HFFc6 (cell line): ENCODE measurements at regions not wholly inside any gene's neighbourhood (a gene's known extent, or its start where the extent isn't known, plus 50 kb on each side); places are given as distances from the start of the nearest gene placed in this dataset.

Source experiments
- DNase-seq: peaks from one replicate; pipeline ENCODE4 v3.0.0-alpha.2; 2018
- H3K27ac Mint-ChIP-seq: 2 replicates; pipeline ENCODE4 v1.8.0; 2020; ENCODE audit warnings: mild to moderate bottlenecking, mixed read lengths
- H3K27me3 Mint-ChIP-seq: 2 replicates; pipeline ENCODE4 v1.8.0; 2021; ENCODE audit warnings: mild to moderate bottlenecking, moderate library complexity, mixed read lengths; ENCODE audit not compliant: insufficient read depth
- H3K36me3 Mint-ChIP-seq: 2 replicates; pipeline ENCODE4 v1.8.0; 2021; ENCODE audit warnings: low read depth, mixed read lengths
- H3K4me1 Mint-ChIP-seq: 2 replicates; pipeline ENCODE4 v1.8.0; 2020; ENCODE audit warnings: low read depth, mixed read lengths
- H3K4me3 Mint-ChIP-seq: 2 replicates; pipeline ENCODE4 v1.8.0; 2020; ENCODE audit warnings: mild to moderate bottlenecking, moderate library complexity, mixed read lengths
- H3K9me3 Mint-ChIP-seq: 2 replicates; pipeline ENCODE4 v1.8.0; 2020; ENCODE audit warnings: mild to moderate bottlenecking, mixed read lengths
- TF ChIP-seq, protein P1 (sequence below): fragments of 200-600 bp; sonication (generic); IDR thresholded peaks from 2 replicates; pipeline ENCODE4 v1.5.0; 2021; ENCODE audit warnings: antibody characterized with exemption, mild to moderate bottlenecking

DNA sequence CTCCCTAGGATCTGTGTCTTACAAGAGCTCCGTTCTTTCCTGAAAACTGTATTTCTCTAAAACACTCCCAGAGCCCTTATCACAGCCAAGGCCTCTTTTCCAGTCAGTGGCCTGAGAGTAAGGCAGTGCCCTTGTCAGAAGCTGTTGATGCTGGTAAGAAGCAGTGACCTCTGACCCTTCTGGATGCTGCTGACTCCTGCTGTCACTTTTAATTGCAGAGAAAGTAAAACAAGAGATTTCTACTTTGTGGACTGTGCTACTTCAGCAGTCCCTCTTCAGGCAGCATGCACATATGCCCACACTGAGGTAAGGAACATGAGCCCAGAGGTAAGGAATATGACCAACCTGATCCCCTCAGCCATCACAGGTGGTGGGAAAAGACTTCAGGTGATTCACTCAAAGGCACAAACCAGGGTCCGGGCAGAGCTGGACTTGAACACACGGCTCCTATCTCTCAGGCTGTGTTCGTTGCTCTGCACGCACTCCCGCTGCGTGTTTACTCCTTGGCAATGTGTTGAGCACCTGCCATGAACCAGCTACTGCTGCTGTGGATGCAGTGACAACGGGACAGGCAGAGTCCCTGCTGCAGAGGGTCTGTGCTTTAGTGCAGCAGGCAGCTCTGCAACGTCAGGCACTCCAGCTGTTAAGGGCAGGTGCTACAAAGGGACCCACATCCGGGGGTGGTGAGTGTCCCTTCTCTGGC is 201.9 kb upstream of the CST7 start:
- H3K27me3 Mint-ChIP-seq = peaks cover 17% of the 10 kb centered on the region
- no peak for DNase-seq
- no peak overlapping the region for H3K4me3 Mint-ChIP-seq
- H3K27ac Mint-ChIP-seq = no peak overlapping the region
- no peaks in the 10 kb centered on the region for H3K9me3 Mint-ChIP-seq
- no peaks in the 10 kb centered on the region for H3K36me3 Mint-ChIP-seq
- H3K4me1 Mint-ChIP-seq = no peaks in the 10 kb centered on the region
- TF ChIP-seq, protein P1, sequence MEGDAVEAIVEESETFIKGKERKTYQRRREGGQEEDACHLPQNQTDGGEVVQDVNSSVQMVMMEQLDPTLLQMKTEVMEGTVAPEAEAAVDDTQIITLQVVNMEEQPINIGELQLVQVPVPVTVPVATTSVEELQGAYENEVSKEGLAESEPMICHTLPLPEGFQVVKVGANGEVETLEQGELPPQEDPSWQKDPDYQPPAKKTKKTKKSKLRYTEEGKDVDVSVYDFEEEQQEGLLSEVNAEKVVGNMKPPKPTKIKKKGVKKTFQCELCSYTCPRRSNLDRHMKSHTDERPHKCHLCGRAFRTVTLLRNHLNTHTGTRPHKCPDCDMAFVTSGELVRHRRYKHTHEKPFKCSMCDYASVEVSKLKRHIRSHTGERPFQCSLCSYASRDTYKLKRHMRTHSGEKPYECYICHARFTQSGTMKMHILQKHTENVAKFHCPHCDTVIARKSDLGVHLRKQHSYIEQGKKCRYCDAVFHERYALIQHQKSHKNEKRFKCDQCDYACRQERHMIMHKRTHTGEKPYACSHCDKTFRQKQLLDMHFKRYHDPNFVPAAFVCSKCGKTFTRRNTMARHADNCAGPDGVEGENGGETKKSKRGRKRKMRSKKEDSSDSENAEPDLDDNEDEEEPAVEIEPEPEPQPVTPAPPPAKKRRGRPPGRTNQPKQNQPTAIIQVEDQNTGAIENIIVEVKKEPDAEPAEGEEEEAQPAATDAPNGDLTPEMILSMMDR = no peak

DNA sequence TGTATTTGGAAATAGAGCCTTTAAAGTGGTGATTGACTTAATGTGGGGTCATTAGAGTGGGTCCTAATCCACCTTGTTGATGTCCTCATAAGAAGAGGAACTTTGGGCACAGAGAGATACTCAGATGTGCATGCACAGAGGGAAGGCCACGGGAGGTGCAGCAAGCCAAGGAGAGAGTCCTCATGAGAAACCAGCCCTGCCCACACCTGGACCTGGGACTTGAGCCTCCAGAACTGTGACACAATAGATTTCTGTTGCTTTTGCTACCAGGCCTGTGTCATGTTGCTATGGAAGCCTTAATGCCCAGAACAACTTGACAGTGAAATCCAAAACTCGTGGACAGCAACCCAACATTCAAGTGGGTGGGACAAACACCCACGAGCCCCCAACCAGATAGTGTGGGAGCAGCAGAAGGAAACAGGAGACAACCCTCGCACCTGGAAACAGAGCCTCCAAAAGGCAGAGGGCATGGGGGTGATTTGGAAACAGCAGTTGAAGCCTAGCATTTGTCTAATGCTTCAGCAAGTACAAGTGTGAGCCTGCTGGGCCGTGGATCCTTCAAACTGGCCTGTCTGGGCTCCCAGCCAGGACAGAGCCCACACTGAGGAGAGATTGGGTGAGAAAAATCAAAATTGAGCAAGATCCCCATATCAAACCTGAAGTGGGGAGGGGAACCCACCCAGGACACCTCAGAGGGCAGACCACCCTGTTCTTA is 201.0 kb upstream of the CST7 start:
- DNase-seq = no peak
- Mint-ChIP-seq H3K27me3 (peaks cover 17% of the 10 kb centered on the region), H3K36me3 (no peaks in the 10 kb centered on the region), H3K9me3 (no peaks in the 10 kb centered on the region), H3K4me3 (no peak overlapping the region), H3K4me1 (no peaks in the 10 kb centered on the region), H3K27ac (no peak overlapping the region)
- TF ChIP-seq, protein P1 = no peak

DNA sequence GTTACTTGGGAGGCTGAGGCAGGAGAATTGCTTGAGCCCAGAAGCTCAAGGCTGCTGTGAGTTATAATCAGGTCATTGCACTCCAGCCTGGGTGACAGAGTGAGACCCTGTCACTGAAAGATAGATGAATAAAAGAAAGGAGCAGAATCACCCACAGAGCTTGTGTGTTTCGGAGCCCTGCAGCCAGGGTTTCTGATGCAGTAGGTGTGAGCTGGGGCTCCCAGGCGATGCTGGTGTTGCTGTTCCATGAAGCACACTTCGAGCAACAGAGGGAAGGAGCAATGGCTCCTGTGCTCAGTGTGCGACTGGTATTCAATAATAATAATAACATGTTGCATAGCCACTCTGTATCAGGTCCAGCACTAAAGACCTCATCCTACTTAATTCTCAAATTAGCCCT is 197.5 kb upstream of the CST7 start:
- H3K4me1 Mint-ChIP-seq = no peaks in the 10 kb centered on the region
- no peak overlapping the region for H3K27ac Mint-ChIP-seq
- no peak overlapping the region for H3K4me3 Mint-ChIP-seq

DNA sequence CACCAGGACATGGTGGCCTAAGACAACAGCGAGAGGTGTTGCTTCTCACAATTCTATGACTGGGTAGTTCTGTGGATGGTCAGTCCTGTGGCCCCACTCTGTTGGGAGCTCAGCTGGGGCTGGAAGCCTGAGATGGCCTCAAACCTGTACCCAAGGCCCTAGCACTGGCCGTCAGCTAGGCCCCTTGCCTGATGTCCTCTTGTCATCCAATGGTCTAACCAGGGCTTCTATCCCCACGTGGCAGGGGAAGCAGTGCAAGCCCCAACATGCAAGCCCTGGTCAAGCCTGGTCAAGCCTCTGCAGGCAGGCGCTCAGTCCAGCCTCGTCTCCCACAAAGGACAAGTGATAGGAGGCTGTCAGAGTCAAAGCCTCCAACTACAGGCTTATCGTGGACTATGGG is 196.5 kb upstream of the CST7 start:
- no peak overlapping the region for H3K27ac Mint-ChIP-seq
- peaks cover 17% of the 10 kb centered on the region for H3K27me3 Mint-ChIP-seq
- no peak for DNase-seq
- H3K36me3 Mint-ChIP-seq = no peaks in the 10 kb centered on the region
- no peaks in the 10 kb centered on the region for H3K4me1 Mint-ChIP-seq
- H3K4me3 Mint-ChIP-seq = no peak overlapping the region
- TF ChIP-seq, protein P1 = no peak
- H3K9me3 Mint-ChIP-seq = no peaks in the 10 kb centered on the region

More for the DNA sequence above, 197.5 kb upstream of the CST7 start:
- TF ChIP-seq, protein P1 = no peak
- Mint-ChIP-seq H3K36me3 (no peaks in the 10 kb centered on the region), H3K9me3 (no peaks in the 10 kb centered on the region), H3K27me3 (peaks cover 10% of the 10 kb centered on the region)
- DNase-seq = no peak

DNA sequence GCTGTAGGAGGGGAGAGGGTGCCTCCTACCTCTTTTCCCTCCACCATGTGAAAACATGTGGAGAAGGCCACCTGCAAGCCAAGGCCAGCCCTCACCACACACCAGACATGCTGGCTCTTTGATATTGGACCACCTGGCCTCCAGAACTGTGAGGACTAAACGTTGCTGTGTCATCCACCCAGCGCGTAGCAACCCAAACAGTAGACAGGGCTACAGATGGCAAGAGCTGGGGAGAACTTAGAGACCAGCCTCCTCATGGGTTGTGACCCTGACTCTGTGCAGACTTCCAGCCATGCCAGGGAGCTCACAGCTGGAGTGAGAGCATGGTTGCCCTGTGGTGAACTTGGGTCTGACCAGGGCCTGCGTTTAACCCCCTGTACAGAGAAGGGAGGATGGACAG is 195.9 kb upstream of the CST7 start:
- no peak overlapping the region for H3K4me3 Mint-ChIP-seq
- H3K36me3 Mint-ChIP-seq = no peaks in the 10 kb centered on the region
- no peak overlapping the region for H3K27ac Mint-ChIP-seq
- no peaks in the 10 kb centered on the region for H3K9me3 Mint-ChIP-seq
- H3K4me1 Mint-ChIP-seq = no peaks in the 10 kb centered on the region
- DNase-seq = no peak
- H3K27me3 Mint-ChIP-seq = peaks cover 15% of the 10 kb centered on the region
- TF ChIP-seq, protein P1 = no peak
